Hepatic stellate cell (primary cell): ENCODE measurements at regions not wholly inside any gene's neighbourhood (a gene's known extent, or its start where the extent isn't known, plus 50 kb on each side); places are given as distances from the start of the nearest gene placed in this dataset.

Experiments used
- DNase-seq: peaks from one replicate; pipeline ENCODE4 v3.0.0; 2011; ENCODE audit warnings: low spot score

- DNase-seq, result no peak
Measured at GRCh38 chr6:134866563-134866962, 83.3 kb downstream of the ALDH8A1 start.

GRCh38 chr6:134864558-134864957, 85.3 kb downstream of the ALDH8A1 start:
- no peak for DNase-seq

- no peak for DNase-seq
Measured at GRCh38 chr6:134863763-134864510, 86.0 kb downstream of the ALDH8A1 start.

- DNase-seq, result no peak
Measured at GRCh38 chr6:134854366-134854765, 95.5 kb downstream of the ALDH8A1 start.

GRCh38 chr6:134853111-134854055, 96.5 kb downstream of the ALDH8A1 start:
- peak; percentile 13 for DNase-seq

- no peak for DNase-seq
Measured at GRCh38 chr6:134851548-134851947, 98.4 kb downstream of the ALDH8A1 start.

GRCh38 chr6:134850721-134851305, 99.1 kb downstream of the ALDH8A1 start:
- DNase-seq, result no peak

- no peak for DNase-seq
Measured at GRCh38 chr6:134849920-134850447, 99.9 kb downstream of the ALDH8A1 start.

- DNase-seq, result no peak
Measured at GRCh38 chr6:134848076-134848475, 101.8 kb downstream of the ALDH8A1 start.

- DNase-seq, result no peak
Measured at GRCh38 chr6:134846865-134847264, 103.0 kb downstream of the ALDH8A1 start.

GRCh38 chr6:134846031-134846430, 103.9 kb downstream of the ALDH8A1 start:
- no peak for DNase-seq

GRCh38 chr6:134844120-134844519, 105.8 kb downstream of the ALDH8A1 start:
- DNase-seq, result no peak

GRCh38 chr6:134840086-134840867, 109.6 kb downstream of the ALDH8A1 start:
- no peak for DNase-seq

GRCh38 chr6:134835993-134836392, 113.9 kb downstream of the ALDH8A1 start:
- no peak for DNase-seq

GRCh38 chr6:134830940-134831339, 119.0 kb downstream of the ALDH8A1 start:
- no peak for DNase-seq

GRCh38 chr6:134830194-134830593, 119.7 kb downstream of the ALDH8A1 start:
- DNase-seq, result no peak

GRCh38 chr6:134828641-134829040, 121.3 kb downstream of the ALDH8A1 start:
- no peak for DNase-seq

GRCh38 chr6:134826889-134827737, 122.8 kb downstream of the ALDH8A1 start:
- DNase-seq, result peak; percentile 71

- DNase-seq, result no peak
Measured at GRCh38 chr6:134823710-134824034, 126.2 kb downstream of the ALDH8A1 start.

- peak; percentile 76 for DNase-seq
Measured at GRCh38 chr6:134822920-134823709, 126.8 kb downstream of the ALDH8A1 start.
